ENCODE measurements at regions not wholly inside any gene's neighbourhood (a gene's known extent, or its start where the extent isn't known, plus 50 kb on each side); places are given as distances from the start of the nearest gene placed in this dataset.
"Not testable (repeated sequence)": the region's sequence is repeated elsewhere in the genome, so short reads cannot be mapped to it uniquely, and the experiment has no call there.

DNA sequence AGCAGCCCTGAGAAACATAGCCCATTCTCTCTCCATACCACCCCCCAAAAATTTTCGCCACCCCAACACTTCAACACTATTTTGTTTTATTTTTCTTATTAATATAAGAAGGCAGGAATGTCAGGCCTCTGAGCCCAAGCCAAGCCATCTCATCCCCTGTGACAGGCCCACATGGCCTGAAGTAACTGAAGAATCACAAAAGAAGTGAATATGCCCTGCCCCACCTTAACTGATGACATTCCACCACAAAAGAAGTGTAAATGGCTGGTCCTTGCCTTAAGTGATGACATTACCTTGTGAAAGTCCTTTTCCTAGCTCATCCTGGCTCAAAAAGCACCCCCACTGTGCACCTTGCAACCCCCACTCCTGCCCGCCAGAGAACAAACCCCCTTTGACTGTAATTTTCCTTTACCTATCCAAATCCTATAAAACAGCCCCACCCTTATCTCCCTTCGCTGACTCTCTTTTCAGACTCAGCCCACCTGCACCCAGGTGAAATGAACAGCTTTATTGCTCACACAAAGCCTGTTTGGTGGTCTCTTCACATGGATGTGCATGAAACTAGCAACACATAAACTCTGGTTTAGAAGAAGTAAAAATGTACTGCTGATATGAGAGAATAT lies 688.1 kb upstream of the MGAT4C start:
- TF ChIP-seq, protein P1, sequence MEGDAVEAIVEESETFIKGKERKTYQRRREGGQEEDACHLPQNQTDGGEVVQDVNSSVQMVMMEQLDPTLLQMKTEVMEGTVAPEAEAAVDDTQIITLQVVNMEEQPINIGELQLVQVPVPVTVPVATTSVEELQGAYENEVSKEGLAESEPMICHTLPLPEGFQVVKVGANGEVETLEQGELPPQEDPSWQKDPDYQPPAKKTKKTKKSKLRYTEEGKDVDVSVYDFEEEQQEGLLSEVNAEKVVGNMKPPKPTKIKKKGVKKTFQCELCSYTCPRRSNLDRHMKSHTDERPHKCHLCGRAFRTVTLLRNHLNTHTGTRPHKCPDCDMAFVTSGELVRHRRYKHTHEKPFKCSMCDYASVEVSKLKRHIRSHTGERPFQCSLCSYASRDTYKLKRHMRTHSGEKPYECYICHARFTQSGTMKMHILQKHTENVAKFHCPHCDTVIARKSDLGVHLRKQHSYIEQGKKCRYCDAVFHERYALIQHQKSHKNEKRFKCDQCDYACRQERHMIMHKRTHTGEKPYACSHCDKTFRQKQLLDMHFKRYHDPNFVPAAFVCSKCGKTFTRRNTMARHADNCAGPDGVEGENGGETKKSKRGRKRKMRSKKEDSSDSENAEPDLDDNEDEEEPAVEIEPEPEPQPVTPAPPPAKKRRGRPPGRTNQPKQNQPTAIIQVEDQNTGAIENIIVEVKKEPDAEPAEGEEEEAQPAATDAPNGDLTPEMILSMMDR (IDR thresholded peaks at IDR 0.05; ENCODE audit: insufficient read depth, low read depth, low read length) = not testable (repeated sequence)
- TF ChIP-seq EZH2 (IDR thresholded peaks at IDR 0.05; ENCODE audit: insufficient read depth, low read length) = not testable (repeated sequence)

Data from astrocyte (in vitro differentiated cells and primary cell).